ENCODE measurements at regions not wholly inside any gene's neighbourhood (a gene's known extent, or its start where the extent isn't known, plus 50 kb on each side); places are given as distances from the start of the nearest gene placed in this dataset.

GRCh38 chr9:107177243-107177839 lies 105.7 kb upstream of the RAD23B start:
- Histone ChIP-seq H3K27ac (ENCODE audit: low read length) (no peak overlapping the region), H3K9me3 (ENCODE audit: control insufficient read depth, insufficient read depth, low read length) (peaks cover 5% of the 10 kb centered on the region), H3K4me3 (ENCODE audit: low read length) (no peak overlapping the region), H3K4me1 (ENCODE audit: control insufficient read depth, insufficient read depth, low read length) (peaks cover 18% of the 10 kb centered on the region), H3K27me3 (ENCODE audit: control insufficient read depth, insufficient read depth, low read length) (no peaks in the 10 kb centered on the region), H3K36me3 (ENCODE audit: control insufficient read depth, insufficient read depth, low read length) (no peaks in the 10 kb centered on the region)
- Mint-ChIP-seq H3K36me3 (peaks cover 4% of the 10 kb centered on the region), H3K27ac (peak overlapping the region in 1 of 2 donors; percentile 93), H3K27me3 (ENCODE audit: low read depth in 2 of 2) (peaks cover 0 to 5% of the 10 kb centered on the region in 2 donors), H3K9me3 (peaks cover 2% of the 10 kb centered on the region in 2 donors), H3K4me1 (peaks cover 76 to 79% of the 10 kb centered on the region in 2 donors), H3K4me3 (peak overlapping the region; percentile 8)
- intact Hi-C loops (cut with micrococcal nuclease) = loop anchor here (10.0 kb wide), 1 partner anchor 863 kb away; no protein-coding TSS in a partner anchor
- DNase-seq (no peak), ATAC-seq (no peak)
- WGBS (ENCODE audit: insufficient coverage) = 76% methylated on average over 7 of the region's 7 CpGs
- TF ChIP-seq, protein P1, sequence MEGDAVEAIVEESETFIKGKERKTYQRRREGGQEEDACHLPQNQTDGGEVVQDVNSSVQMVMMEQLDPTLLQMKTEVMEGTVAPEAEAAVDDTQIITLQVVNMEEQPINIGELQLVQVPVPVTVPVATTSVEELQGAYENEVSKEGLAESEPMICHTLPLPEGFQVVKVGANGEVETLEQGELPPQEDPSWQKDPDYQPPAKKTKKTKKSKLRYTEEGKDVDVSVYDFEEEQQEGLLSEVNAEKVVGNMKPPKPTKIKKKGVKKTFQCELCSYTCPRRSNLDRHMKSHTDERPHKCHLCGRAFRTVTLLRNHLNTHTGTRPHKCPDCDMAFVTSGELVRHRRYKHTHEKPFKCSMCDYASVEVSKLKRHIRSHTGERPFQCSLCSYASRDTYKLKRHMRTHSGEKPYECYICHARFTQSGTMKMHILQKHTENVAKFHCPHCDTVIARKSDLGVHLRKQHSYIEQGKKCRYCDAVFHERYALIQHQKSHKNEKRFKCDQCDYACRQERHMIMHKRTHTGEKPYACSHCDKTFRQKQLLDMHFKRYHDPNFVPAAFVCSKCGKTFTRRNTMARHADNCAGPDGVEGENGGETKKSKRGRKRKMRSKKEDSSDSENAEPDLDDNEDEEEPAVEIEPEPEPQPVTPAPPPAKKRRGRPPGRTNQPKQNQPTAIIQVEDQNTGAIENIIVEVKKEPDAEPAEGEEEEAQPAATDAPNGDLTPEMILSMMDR (IDR thresholded peaks at IDR 0.05) = no peak

GRCh38 chr9:107177857-107178256 lies 105.2 kb upstream of the RAD23B start:
- peaks cover 0 to 5% of the 10 kb centered on the region in 2 donors for H3K27me3 Mint-ChIP-seq (ENCODE audit: low read depth in 2 of 2)
- peak overlapping the region in 1 of 2 donors; percentile 37 for H3K27ac Mint-ChIP-seq
- intact Hi-C loops (cut with micrococcal nuclease) = loop anchor here (10.0 kb wide), 1 partner anchor 863 kb away; no protein-coding TSS in a partner anchor
- WGBS (ENCODE audit: insufficient coverage) = 89% methylated on average over 5 of the region's 5 CpGs
- peaks cover 73 to 76% of the 10 kb centered on the region in 2 donors for H3K4me1 Mint-ChIP-seq
- H3K9me3 Mint-ChIP-seq = peaks cover 4 to 7% of the 10 kb centered on the region in 2 donors
- no peak for DNase-seq
- H3K36me3 ChIP-seq (ENCODE audit: control insufficient read depth, insufficient read depth, low read length) = no peaks in the 10 kb centered on the region
- H3K4me1 ChIP-seq (ENCODE audit: control insufficient read depth, insufficient read depth, low read length) = peaks cover 18% of the 10 kb centered on the region
- peaks cover 9% of the 10 kb centered on the region for H3K36me3 Mint-ChIP-seq
- H3K4me3 Mint-ChIP-seq = no peak overlapping the region
- no peak for ATAC-seq
- no peaks in the 10 kb centered on the region for H3K27me3 ChIP-seq (ENCODE audit: control insufficient read depth, insufficient read depth, low read length)
- no peak overlapping the region for H3K4me3 ChIP-seq (ENCODE audit: low read length)
- peaks cover 5% of the 10 kb centered on the region for H3K9me3 ChIP-seq (ENCODE audit: control insufficient read depth, insufficient read depth, low read length)
- TF ChIP-seq, protein P1 (IDR thresholded peaks at IDR 0.05) = no peak
- H3K27ac ChIP-seq (ENCODE audit: low read length) = no peak overlapping the region

GRCh38 chr9:107178293-107178692 lies 104.8 kb upstream of the RAD23B start:
- Mint-ChIP-seq H3K4me1 (peaks cover 70 to 72% of the 10 kb centered on the region in 2 donors), H3K27ac (peak overlapping the region in 1 of 2 donors; percentile 37), H3K27me3 (ENCODE audit: low read depth in 2 of 2) (peaks cover 3 to 5% of the 10 kb centered on the region in 2 donors), H3K4me3 (no peak overlapping the region), H3K9me3 (peaks cover 7 to 12% of the 10 kb centered on the region in 2 donors), H3K36me3 (peaks cover 13% of the 10 kb centered on the region)
- WGBS (ENCODE audit: insufficient coverage) = 87% methylated on average over 3 of the region's 3 CpGs
- Histone ChIP-seq H3K36me3 (ENCODE audit: control insufficient read depth, insufficient read depth, low read length) (no peaks in the 10 kb centered on the region), H3K27ac (ENCODE audit: low read length) (no peak overlapping the region), H3K4me1 (ENCODE audit: control insufficient read depth, insufficient read depth, low read length) (peaks cover 18% of the 10 kb centered on the region), H3K4me3 (ENCODE audit: low read length) (no peak overlapping the region), H3K27me3 (ENCODE audit: control insufficient read depth, insufficient read depth, low read length) (peaks cover under 1% of the 10 kb centered on the region), H3K9me3 (ENCODE audit: control insufficient read depth, insufficient read depth, low read length) (peaks cover 5% of the 10 kb centered on the region)
- intact Hi-C loops (cut with micrococcal nuclease) = loop anchor here (10.0 kb wide), 1 partner anchor 863 kb away; no protein-coding TSS in a partner anchor
- no peak for DNase-seq
- TF ChIP-seq, protein P1 (IDR thresholded peaks at IDR 0.05) = no peak
- ATAC-seq = no peak
